ENCODE measurements at regions not wholly inside any gene's neighbourhood (a gene's known extent, or its start where the extent isn't known, plus 50 kb on each side); places are given as distances from the start of the nearest gene placed in this dataset.

DNA sequence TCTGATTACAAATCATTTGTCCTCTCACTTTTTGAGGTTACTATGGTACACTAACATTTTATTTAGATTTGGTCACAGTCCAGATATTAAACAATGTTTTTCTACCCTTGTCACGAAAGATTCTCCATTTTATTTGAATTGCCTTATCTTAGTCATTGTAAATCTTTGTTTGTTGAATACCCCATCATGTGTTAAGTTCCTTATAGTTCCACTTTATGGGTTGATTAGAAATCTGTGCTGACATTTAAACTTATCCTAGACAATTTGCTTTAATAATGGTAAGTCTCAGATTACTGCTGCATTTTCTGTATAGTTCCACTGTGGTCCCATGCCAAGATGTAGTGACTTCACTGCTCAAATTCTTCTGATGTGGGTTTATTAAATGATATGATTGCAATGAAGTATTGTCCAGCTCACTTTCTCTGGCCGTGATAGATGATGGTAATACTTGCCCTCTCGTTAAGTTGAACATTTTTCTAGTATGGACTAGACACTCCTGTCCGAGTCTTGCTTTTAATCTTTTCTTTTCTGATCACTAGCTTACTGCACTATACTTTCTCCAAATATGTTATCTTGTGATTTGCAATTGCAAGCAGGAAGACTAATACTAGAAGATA lies 1107.3 kb downstream of the SLC6A15 start:
- no peak for DNase-seq (ENCODE audit: low read depth)
- TF ChIP-seq, protein P1, sequence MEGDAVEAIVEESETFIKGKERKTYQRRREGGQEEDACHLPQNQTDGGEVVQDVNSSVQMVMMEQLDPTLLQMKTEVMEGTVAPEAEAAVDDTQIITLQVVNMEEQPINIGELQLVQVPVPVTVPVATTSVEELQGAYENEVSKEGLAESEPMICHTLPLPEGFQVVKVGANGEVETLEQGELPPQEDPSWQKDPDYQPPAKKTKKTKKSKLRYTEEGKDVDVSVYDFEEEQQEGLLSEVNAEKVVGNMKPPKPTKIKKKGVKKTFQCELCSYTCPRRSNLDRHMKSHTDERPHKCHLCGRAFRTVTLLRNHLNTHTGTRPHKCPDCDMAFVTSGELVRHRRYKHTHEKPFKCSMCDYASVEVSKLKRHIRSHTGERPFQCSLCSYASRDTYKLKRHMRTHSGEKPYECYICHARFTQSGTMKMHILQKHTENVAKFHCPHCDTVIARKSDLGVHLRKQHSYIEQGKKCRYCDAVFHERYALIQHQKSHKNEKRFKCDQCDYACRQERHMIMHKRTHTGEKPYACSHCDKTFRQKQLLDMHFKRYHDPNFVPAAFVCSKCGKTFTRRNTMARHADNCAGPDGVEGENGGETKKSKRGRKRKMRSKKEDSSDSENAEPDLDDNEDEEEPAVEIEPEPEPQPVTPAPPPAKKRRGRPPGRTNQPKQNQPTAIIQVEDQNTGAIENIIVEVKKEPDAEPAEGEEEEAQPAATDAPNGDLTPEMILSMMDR (IDR thresholded peaks at IDR 0.05; ENCODE audit: low read depth, low read length, missing control alignments), result no peak
- no peak overlapping the region for H3K4me3 ChIP-seq (ENCODE audit: low read depth, low read length)

DNA sequence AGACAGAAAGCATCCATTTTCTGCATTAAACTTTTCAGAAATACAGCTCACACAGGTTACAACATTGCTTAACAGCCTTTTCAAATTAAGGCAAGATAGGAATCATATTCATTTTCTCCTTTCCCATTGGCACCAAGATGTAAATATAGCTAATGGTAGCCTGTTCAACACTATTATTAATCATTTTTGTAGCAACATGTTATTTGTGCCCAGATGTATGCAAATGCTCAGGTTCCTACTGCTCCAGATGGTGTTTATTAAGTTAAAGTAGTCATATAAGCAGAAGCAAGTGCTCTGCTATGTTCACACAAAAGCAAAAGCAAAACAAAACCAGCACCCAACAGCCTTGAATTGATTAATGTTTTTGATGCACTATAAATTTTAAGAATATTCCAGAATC lies 1110.6 kb downstream of the SLC6A15 start:
- TF ChIP-seq, protein P1 (IDR thresholded peaks at IDR 0.05; ENCODE audit: low read depth, low read length, missing control alignments), result no peak
- no peak for DNase-seq (ENCODE audit: low read depth)
- no peak overlapping the region for H3K4me3 ChIP-seq (ENCODE audit: low read depth, low read length)

DNA sequence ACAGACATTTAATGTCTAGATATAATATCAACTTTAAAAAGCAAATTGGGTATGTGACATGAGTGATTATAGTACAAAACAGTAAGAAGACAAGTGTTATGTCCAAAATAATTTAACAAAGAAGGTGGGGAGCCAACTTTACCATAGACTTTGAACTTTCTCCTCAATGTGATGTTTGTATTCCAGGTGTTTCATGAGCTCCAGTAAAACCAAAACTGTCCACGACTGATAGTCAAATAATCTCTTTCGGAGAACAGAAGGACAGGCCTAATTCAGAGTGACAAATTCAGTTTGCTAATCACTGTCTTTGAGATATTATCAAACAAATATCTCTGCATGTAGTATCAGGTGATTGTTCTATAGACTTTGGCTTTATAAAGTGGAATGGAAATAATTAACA lies 1112.6 kb downstream of the SLC6A15 start:
- TF ChIP-seq, protein P1 (IDR thresholded peaks at IDR 0.05; ENCODE audit: low read depth, low read length, missing control alignments), result no peak
- no peak overlapping the region for H3K4me3 ChIP-seq (ENCODE audit: low read depth, low read length)
- no peak for DNase-seq (ENCODE audit: low read depth)

DNA sequence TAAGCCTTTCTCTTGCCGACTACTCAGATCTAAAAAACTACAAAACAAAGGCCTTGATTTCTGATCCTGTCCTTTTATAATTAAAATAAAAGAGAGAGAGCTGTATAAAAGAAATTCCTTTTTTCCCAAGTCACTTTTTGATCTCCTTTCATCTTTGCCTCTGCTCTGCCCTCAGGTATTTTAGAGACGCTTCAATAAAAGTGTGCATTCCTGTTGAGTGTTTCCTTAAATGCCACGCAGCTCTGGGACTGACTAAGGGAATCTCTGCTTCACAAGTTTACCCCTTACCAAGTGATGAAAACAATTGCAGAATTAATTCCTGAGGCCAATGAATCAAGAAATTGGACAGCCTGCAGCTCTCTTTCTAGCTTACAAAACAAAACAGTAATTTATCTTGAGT lies 1109.8 kb downstream of the TMTC2 start:
- H3K4me3 ChIP-seq (ENCODE audit: low read depth, low read length), result no peak overlapping the region
- no peak for DNase-seq (ENCODE audit: low read depth)
- TF ChIP-seq, protein P1 (IDR thresholded peaks at IDR 0.05; ENCODE audit: low read depth, low read length, missing control alignments), result no peak

DNA sequence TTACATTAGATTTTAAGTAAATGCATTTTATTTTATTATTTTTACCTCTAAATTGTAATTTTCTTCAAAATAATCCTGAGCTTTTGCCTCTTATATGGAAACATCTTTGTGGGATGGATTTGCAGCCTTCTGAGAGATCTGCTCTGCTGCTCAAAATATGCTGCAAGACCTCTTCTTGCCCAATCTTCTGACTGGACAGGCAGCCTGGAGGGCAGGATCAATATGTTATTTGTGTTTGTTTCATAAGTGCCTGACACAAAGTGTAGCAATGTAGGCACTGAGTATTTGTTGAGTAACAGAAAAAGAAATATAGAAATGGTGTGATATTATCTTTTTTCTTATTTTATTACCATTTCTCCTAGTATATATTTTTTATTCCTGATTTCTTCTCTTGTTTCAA lies 1106.9 kb downstream of the TMTC2 start:
- no peak for DNase-seq (ENCODE audit: low read depth)
- no peak overlapping the region for H3K4me3 ChIP-seq (ENCODE audit: low read depth, low read length)
- TF ChIP-seq, protein P1 (IDR thresholded peaks at IDR 0.05; ENCODE audit: low read depth, low read length, missing control alignments), result no peak

DNA sequence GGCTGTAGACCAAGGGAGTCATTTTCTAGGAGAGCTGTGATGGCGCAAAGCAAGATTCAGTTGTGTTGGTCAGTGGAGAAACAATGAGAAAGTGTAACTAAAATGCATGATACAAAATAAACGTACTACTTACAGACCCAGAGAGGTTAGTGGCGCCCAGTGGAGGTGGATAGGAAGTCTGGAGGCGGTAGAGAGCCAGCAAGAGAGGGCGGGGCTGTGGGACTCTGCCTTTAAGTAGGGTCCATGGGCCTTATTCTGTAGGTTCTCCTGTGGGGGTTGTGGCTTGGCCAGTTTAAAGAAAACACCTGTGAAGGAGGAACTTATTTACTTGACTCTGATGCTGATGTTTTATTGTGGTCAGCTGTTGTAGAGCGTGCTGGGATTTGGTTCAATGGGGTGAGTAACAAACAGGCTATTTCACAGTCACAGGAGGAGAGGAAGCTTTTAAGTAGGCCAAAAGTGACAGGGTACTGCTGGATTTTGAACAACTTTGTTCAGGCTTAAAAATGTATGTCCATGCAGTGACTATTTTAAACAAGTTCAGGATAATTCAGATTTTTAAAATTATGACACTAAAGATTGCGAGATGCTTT lies 1097.7 kb downstream of the TMTC2 start:
- H3K4me3 ChIP-seq (ENCODE audit: low read depth, low read length), result no peak overlapping the region
- DNase-seq (ENCODE audit: low read depth), result no peak
- TF ChIP-seq, protein P1 (IDR thresholded peaks at IDR 0.05; ENCODE audit: low read depth, low read length, missing control alignments), result no peak

DNA sequence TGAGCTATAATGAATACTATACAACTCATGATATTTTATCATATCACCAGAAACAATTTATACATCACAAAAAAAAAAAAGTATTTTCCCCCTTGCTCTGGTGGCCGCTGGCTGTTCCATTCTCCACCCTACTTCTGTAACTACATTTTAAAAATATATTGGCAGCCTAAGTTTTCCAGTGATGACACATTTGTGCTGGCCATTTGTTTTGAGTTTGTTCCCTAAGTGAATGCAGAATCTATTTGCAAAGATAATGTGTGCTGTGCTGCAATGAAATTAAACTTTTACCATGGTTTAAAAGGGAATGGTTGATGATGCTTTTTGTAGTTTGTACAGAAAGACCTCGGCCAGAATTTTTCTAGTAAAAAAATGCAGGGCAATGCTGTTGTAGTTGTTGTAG lies 1092.8 kb downstream of the TMTC2 start:
- TF ChIP-seq, protein P1 (IDR thresholded peaks at IDR 0.05; ENCODE audit: low read depth, low read length, missing control alignments), result no peak
- H3K4me3 ChIP-seq (ENCODE audit: low read depth, low read length), result no peak overlapping the region
- DNase-seq (ENCODE audit: low read depth), result no peak
